Liver (tissue), 8 donors: ENCODE measurements at regions not wholly inside any gene's neighbourhood (a gene's known extent, or its start where the extent isn't known, plus 50 kb on each side); places are given as distances from the start of the nearest gene placed in this dataset.

ENCODE experiments used
- DNase-seq: peaks from one replicate; pipeline ENCODE4 v3.0.0-alpha.2; 2017; ENCODE audit warnings: low spot score
- H3K27ac ChIP-seq, 2 donors: one replicate each; pipeline ENCODE4 v1.7.0; 2013; ENCODE audit warnings: inconsistent platforms in 2 of 2, low read length in 2 of 2, control low read depth in 1 of 2, low read depth in 1 of 2, mild to moderate bottlenecking in 1 of 2
- H3K27me3 ChIP-seq, 4 donors: one replicate each; pipeline versions ENCODE4 v1.6.1 to v1.7.0; 2013; ENCODE audit warnings: low read length in 3 of 4, inconsistent platforms in 1 of 4, mild to moderate bottlenecking in 1 of 4, moderate library complexity in 1 of 4; ENCODE audit not compliant: control insufficient read depth in 4 of 4, insufficient read depth in 4 of 4
- H3K36me3 ChIP-seq, 4 donors: one replicate each; pipeline versions ENCODE4 v1.6.1 to v1.7.0; 2013; ENCODE audit warnings: low read length in 3 of 4, mild to moderate bottlenecking in 3 of 4, low read depth in 1 of 4, moderate library complexity in 1 of 4; ENCODE audit not compliant: control insufficient read depth in 4 of 4, insufficient read depth in 3 of 4
- H3K4me1 ChIP-seq, 4 donors: one replicate each; pipeline versions ENCODE4 v1.6.1 to v1.7.0; 2013; ENCODE audit warnings: low read length in 3 of 4, mild to moderate bottlenecking in 3 of 4, moderate library complexity in 1 of 4; ENCODE audit not compliant: control insufficient read depth in 4 of 4, insufficient read depth in 4 of 4
- H3K4me3 ChIP-seq, 3 donors: one replicate each; pipeline versions ENCODE4 v1.6.1 to v1.7.0; 2013; ENCODE audit warnings: low read length in 3 of 3, control low read depth in 1 of 3, low read depth in 1 of 3, mild to moderate bottlenecking in 1 of 3
- H3K9ac ChIP-seq, 2 donors: one replicate each; pipeline ENCODE4 v1.7.0; 2013; ENCODE audit warnings: low read length in 2 of 2, mild to moderate bottlenecking in 2 of 2, moderate library complexity in 2 of 2, control low read depth in 1 of 2, low read depth in 1 of 2
- H3K9me3 ChIP-seq, 4 donors: one replicate each; pipeline versions ENCODE4 v1.6.1 to v1.7.0; 2013; ENCODE audit warnings: low read length in 3 of 4; ENCODE audit not compliant: control insufficient read depth in 4 of 4
- EGR1 ChIP-seq, 2 donors: IDR thresholded peaks; 2 replicates each; pipeline ENCODE4 v1.6.1; 2016 to 2018; ENCODE audit warnings: antibody characterized with exemption in 2 of 2, low read depth in 2 of 2
- FOXA1 ChIP-seq: IDR thresholded peaks from 2 replicates; pipeline ENCODE4 v1.6.1; 2016; ENCODE audit warnings: antibody characterized with exemption
- FOXA2 ChIP-seq: IDR thresholded peaks from 2 replicates; pipeline ENCODE4 v1.6.1; 2016; ENCODE audit warnings: antibody characterized with exemption
- GABPA ChIP-seq, 2 donors: IDR thresholded peaks in 1 of 2; conservative IDR thresholded peaks in 1 of 2; 2 replicates each; pipeline ENCODE4 v1.6.1; 2016; ENCODE audit warnings: antibody characterized with exemption in 2 of 2, mild to moderate bottlenecking in 1 of 2, moderate library complexity in 1 of 2
- HNF4A ChIP-seq, 2 donors: conservative IDR thresholded peaks; 2 replicates each; pipeline ENCODE4 v1.6.1; 2016; ENCODE audit warnings: antibody characterized with exemption in 2 of 2, mild to moderate bottlenecking in 2 of 2
- HNF4G ChIP-seq: IDR thresholded peaks from 2 replicates; pipeline ENCODE4 v1.6.1; 2016; ENCODE audit warnings: antibody characterized with exemption
- NR2F2 ChIP-seq: IDR thresholded peaks from 2 replicates; pipeline ENCODE4 v1.6.1; 2016; ENCODE audit warnings: antibody characterized with exemption
- RXRA ChIP-seq, 2 donors: IDR thresholded peaks; 2 replicates each; pipeline ENCODE4 v1.6.1; 2017 to 2018; ENCODE audit warnings: antibody characterized with exemption in 2 of 2, mild to moderate bottlenecking in 1 of 2
- SP1 ChIP-seq: IDR thresholded peaks from 2 replicates; pipeline ENCODE4 v1.6.1; 2018; ENCODE audit warnings: antibody characterized with exemption, mild to moderate bottlenecking
- TAF1 ChIP-seq: conservative IDR thresholded peaks from 2 replicates; pipeline ENCODE4 v1.6.1; 2016; ENCODE audit warnings: antibody characterized with exemption, mild to moderate bottlenecking
- YY1 ChIP-seq: IDR thresholded peaks from 2 replicates; pipeline ENCODE4 v1.6.1; 2016; ENCODE audit warnings: antibody characterized with exemption, mild to moderate bottlenecking
- WGBS: extraction: QIAGEN DNeasy Blood & Tissue Kit; methylation state at CpG from one replicate; pipeline ENCODE4 v1.1.7; 2013; 5-methylcytosine and 5-hydroxymethylcytosine counted together
- TF ChIP-seq, protein P1 (sequence below): IDR thresholded peaks from 2 replicates; pipeline ENCODE4 v1.6.1; 2016; ENCODE audit warnings: antibody characterized with exemption
- TF ChIP-seq, protein P2 (sequence below): IDR thresholded peaks from 2 replicates; pipeline ENCODE4 v1.6.1; 2016; ENCODE audit warnings: antibody characterized with exemption, mild to moderate bottlenecking
- TF ChIP-seq, protein P3 (sequence below): IDR thresholded peaks from 2 replicates; pipeline ENCODE4 v1.6.1; 2016; ENCODE audit warnings: antibody characterized with exemption
- TF ChIP-seq, protein P4 (sequence below): IDR thresholded peaks from 2 replicates; pipeline ENCODE4 v1.6.1; 2016; ENCODE audit warnings: antibody characterized with exemption
- TF ChIP-seq, protein P5 (sequence below): fragments of 150-350 bp; IDR thresholded peaks from 2 replicates; pipeline ENCODE4 v1.5.1; 2017; ENCODE audit warnings: improper control_type of control experiment, low read depth, low read length; ENCODE audit not compliant: missing input control
- donor health status: healthy.
- donor health status: healthy.
- donor health status: healthy.
- donor health status: healthy.
- donor health status: healthy.

DNA sequence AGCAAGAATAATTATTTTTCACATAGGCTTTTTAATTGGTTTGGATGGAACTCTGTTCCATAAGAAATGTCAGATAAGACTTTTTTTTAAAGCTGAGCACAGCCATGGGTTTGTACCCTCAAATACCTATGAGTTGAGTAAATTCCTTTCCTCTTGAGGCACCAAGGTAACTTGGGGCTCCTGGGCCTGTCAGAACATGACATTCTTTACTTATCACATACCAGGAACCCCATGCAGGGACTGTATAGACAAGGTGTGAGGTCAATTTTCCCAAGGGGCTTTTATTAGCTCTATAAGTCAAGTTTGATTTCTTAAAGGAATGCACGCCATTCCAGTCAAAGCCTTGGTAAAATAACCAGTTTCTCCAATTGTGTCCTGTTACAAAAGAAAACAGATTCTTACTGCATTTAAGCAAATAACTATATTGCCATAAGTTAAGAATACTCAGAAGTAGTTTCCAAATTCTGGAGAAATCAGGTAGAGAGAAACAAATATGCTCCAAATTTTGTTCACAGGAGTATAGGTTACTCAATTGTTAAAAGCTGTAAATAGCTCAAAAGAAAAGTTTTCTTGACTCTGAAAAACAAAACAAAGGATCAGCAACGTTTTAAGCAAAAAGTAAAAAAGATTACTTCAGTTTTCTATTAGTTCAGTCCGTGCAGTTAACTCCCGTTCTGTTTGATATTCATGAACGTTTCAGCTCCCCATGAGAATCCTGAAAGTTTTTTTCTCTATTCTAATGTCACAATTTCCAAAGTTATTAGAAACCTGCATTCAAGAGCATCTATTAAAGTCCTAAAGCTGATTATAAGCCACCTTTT lies 167.5 kb upstream of the NAMPT start:
- H3K4me1 ChIP-seq: peaks cover 4 to 13% (median 5%) of the 10 kb centered on the region in 4 donors
- H3K4me3 ChIP-seq: no peak overlapping the region
- H3K27me3 ChIP-seq: no peaks in the 10 kb centered on the region
- DNase-seq: no peak
- no peak for TF ChIP-seq HNF4A (conservative IDR thresholded peaks at IDR 0.05)
- TF ChIP-seq, protein P1, sequence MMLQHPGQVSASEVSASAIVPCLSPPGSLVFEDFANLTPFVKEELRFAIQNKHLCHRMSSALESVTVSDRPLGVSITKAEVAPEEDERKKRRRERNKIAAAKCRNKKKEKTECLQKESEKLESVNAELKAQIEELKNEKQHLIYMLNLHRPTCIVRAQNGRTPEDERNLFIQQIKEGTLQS: no peak
- TF ChIP-seq TAF1: no peak
- no peak for TF ChIP-seq SP1
- TF ChIP-seq, protein P2, sequence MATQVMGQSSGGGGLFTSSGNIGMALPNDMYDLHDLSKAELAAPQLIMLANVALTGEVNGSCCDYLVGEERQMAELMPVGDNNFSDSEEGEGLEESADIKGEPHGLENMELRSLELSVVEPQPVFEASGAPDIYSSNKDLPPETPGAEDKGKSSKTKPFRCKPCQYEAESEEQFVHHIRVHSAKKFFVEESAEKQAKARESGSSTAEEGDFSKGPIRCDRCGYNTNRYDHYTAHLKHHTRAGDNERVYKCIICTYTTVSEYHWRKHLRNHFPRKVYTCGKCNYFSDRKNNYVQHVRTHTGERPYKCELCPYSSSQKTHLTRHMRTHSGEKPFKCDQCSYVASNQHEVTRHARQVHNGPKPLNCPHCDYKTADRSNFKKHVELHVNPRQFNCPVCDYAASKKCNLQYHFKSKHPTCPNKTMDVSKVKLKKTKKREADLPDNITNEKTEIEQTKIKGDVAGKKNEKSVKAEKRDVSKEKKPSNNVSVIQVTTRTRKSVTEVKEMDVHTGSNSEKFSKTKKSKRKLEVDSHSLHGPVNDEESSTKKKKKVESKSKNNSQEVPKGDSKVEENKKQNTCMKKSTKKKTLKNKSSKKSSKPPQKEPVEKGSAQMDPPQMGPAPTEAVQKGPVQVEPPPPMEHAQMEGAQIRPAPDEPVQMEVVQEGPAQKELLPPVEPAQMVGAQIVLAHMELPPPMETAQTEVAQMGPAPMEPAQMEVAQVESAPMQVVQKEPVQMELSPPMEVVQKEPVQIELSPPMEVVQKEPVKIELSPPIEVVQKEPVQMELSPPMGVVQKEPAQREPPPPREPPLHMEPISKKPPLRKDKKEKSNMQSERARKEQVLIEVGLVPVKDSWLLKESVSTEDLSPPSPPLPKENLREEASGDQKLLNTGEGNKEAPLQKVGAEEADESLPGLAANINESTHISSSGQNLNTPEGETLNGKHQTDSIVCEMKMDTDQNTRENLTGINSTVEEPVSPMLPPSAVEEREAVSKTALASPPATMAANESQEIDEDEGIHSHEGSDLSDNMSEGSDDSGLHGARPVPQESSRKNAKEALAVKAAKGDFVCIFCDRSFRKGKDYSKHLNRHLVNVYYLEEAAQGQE: no peak
- TF ChIP-seq, protein P3, sequence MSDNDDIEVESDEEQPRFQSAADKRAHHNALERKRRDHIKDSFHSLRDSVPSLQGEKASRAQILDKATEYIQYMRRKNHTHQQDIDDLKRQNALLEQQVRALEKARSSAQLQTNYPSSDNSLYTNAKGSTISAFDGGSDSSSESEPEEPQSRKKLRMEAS: no peak
- TF ChIP-seq, protein P4, sequence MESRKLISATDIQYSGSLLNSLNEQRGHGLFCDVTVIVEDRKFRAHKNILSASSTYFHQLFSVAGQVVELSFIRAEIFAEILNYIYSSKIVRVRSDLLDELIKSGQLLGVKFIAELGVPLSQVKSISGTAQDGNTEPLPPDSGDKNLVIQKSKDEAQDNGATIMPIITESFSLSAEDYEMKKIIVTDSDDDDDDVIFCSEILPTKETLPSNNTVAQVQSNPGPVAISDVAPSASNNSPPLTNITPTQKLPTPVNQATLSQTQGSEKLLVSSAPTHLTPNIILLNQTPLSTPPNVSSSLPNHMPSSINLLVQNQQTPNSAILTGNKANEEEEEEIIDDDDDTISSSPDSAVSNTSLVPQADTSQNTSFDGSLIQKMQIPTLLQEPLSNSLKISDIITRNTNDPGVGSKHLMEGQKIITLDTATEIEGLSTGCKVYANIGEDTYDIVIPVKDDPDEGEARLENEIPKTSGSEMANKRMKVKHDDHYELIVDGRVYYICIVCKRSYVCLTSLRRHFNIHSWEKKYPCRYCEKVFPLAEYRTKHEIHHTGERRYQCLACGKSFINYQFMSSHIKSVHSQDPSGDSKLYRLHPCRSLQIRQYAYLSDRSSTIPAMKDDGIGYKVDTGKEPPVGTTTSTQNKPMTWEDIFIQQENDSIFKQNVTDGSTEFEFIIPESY: no peak
- no peak for TF ChIP-seq FOXA1
- TF ChIP-seq NR2F2: no peak
- no peak for TF ChIP-seq HNF4G
- TF ChIP-seq EGR1 (IDR thresholded peaks at IDR 0.05; ENCODE audit: low read depth in 2 of 2): no peak
- TF ChIP-seq GABPA (IDR thresholded peaks at IDR 0.05 in 1 of 2, conservative IDR thresholded peaks at IDR 0.05 in 1 of 2): no peak
- WGBS: 83% methylated on average over 5 of the region's 5 CpGs
- H3K27ac ChIP-seq: no peak overlapping the region
- no peak overlapping the region for H3K9ac ChIP-seq
- no peaks in the 10 kb centered on the region for H3K36me3 ChIP-seq
- no peaks in the 10 kb centered on the region for H3K9me3 ChIP-seq

DNA sequence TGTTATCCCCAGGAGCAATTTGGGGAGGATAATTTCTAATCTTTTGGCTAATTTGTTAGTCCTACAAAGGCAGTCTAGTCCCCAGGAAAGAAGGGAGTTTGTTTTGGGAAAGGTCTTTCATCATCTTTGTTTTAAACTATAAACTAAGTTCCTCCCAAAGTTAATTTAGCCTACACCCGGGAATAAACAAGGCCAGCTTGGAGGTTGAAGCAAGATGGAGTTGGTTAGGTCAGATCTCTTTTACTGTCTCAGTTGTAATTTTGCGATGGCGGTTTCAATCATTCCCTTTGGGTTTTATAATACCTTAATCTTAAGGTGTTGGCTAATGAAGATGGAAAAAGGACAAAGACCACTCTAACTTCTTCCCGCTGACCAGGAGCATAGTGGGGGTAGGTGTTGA lies 166.4 kb upstream of the NAMPT start:
- no peaks in the 10 kb centered on the region for H3K9me3 ChIP-seq
- DNase-seq: no peak
- H3K4me1 ChIP-seq: peaks cover 0 to 9% (median 3%) of the 10 kb centered on the region in 4 donors
- no peaks in the 10 kb centered on the region for H3K36me3 ChIP-seq
- no peaks in the 10 kb centered on the region for H3K27me3 ChIP-seq
- TF ChIP-seq SP1 (no peak), GABPA (IDR thresholded peaks at IDR 0.05 in 1 of 2, conservative IDR thresholded peaks at IDR 0.05 in 1 of 2) (no peak), TAF1 (no peak), RXRA (IDR thresholded peaks at IDR 0.05) (no peak), HNF4A (conservative IDR thresholded peaks at IDR 0.05) (no peak), FOXA2 (no peak), FOXA1 (no peak), EGR1 (IDR thresholded peaks at IDR 0.05; ENCODE audit: low read depth in 2 of 2) (no peak), HNF4G (no peak), YY1 (no peak)
- TF ChIP-seq, protein P1: no peak
- TF ChIP-seq, protein P5, sequence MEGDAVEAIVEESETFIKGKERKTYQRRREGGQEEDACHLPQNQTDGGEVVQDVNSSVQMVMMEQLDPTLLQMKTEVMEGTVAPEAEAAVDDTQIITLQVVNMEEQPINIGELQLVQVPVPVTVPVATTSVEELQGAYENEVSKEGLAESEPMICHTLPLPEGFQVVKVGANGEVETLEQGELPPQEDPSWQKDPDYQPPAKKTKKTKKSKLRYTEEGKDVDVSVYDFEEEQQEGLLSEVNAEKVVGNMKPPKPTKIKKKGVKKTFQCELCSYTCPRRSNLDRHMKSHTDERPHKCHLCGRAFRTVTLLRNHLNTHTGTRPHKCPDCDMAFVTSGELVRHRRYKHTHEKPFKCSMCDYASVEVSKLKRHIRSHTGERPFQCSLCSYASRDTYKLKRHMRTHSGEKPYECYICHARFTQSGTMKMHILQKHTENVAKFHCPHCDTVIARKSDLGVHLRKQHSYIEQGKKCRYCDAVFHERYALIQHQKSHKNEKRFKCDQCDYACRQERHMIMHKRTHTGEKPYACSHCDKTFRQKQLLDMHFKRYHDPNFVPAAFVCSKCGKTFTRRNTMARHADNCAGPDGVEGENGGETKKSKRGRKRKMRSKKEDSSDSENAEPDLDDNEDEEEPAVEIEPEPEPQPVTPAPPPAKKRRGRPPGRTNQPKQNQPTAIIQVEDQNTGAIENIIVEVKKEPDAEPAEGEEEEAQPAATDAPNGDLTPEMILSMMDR: no peak
- TF ChIP-seq, protein P4: no peak
- WGBS: 93% methylated on average over 4 of the region's 4 CpGs
- H3K4me3 ChIP-seq: no peak overlapping the region
- H3K9ac ChIP-seq: no peak overlapping the region
- H3K27ac ChIP-seq: no peak overlapping the region
